H9 (cell line): ENCODE measurements at regions not wholly inside any gene's neighbourhood (a gene's known extent, or its start where the extent isn't known, plus 50 kb on each side); places are given as distances from the start of the nearest gene placed in this dataset.

Experiments used
- DNase-seq: peaks from one replicate; pipeline ENCODE4 v3.0.0-alpha.2; 2017
- H2AFZ ChIP-seq: one replicate; pipeline ENCODE4 v1.6.1; 2013; ENCODE audit warnings: mild to moderate bottlenecking, low read length, control low read depth, moderate library complexity
- H2AK5ac ChIP-seq: 2 replicates; pipeline ENCODE4 v1.6.1; 2013; ENCODE audit warnings: low read length, control low read depth, mixed read lengths; ENCODE audit not compliant: insufficient read length
- H2BK120ac ChIP-seq: one replicate; pipeline ENCODE4 v1.6.1; 2013; ENCODE audit warnings: low read depth, mild to moderate bottlenecking, low read length, control low read depth, inconsistent platforms; ENCODE audit not compliant: poor library complexity, severe bottlenecking
- H2BK12ac ChIP-seq: 2 replicates; pipeline ENCODE4 v1.6.1; 2013; ENCODE audit warnings: low read length, control low read depth, mixed read lengths, low read depth; ENCODE audit not compliant: insufficient read length
- H2BK15ac ChIP-seq: 2 replicates; pipeline ENCODE4 v1.6.1; 2013; ENCODE audit warnings: low read depth, low read length, control low read depth
- H2BK20ac ChIP-seq: one replicate; pipeline ENCODE4 v1.6.1; 2013; ENCODE audit warnings: low read depth, mild to moderate bottlenecking, low read length, control low read depth, inconsistent platforms; ENCODE audit not compliant: poor library complexity, severe bottlenecking
- H2BK5ac ChIP-seq: 2 replicates; pipeline ENCODE4 v1.6.1; 2013; ENCODE audit warnings: low read length, control low read depth, mixed read lengths; ENCODE audit not compliant: insufficient read length
- H3K14ac ChIP-seq: 2 replicates; pipeline ENCODE4 v1.6.1; 2013; ENCODE audit warnings: low read length, control low read depth; ENCODE audit not compliant: insufficient read depth
- H3K18ac ChIP-seq: 2 replicates; pipeline ENCODE4 v1.6.1; 2013; ENCODE audit warnings: low read depth, mild to moderate bottlenecking, mixed read lengths, low read length, control low read depth; ENCODE audit not compliant: insufficient read length
- H3K23ac ChIP-seq: 2 replicates; pipeline ENCODE4 v1.6.1; 2013; ENCODE audit warnings: low read length, control low read depth, mixed read lengths, low read depth; ENCODE audit not compliant: insufficient read length
- H3K23me2 ChIP-seq: 2 replicates; pipeline ENCODE4 v1.6.1; 2013; ENCODE audit warnings: low read depth, mild to moderate bottlenecking, mixed read lengths, low read length, control low read depth; ENCODE audit not compliant: insufficient read length, poor library complexity, severe bottlenecking
- H3K27ac ChIP-seq: 2 replicates; pipeline ENCODE4 v1.5.1; 2013; ENCODE audit warnings: low read length, control low read depth, mixed read lengths, low read depth; ENCODE audit not compliant: insufficient read length
- H3K27me3 ChIP-seq: 2 replicates; pipeline ENCODE4 v1.6.1; 2013; ENCODE audit warnings: low read length, control low read depth, inconsistent platforms; ENCODE audit not compliant: insufficient read depth
- H3K4ac ChIP-seq: 2 replicates; pipeline ENCODE4 v1.6.1; 2013; ENCODE audit warnings: low read depth, mild to moderate bottlenecking, control low read depth, inconsistent platforms, low read length, moderate library complexity
- H3K4me1 ChIP-seq: 2 replicates; pipeline ENCODE4 v1.6.1; 2013; ENCODE audit warnings: low read length, control low read depth, inconsistent platforms; ENCODE audit not compliant: insufficient read depth
- H3K4me2 ChIP-seq: 2 replicates; pipeline ENCODE4 v1.6.1; 2013; ENCODE audit warnings: low read length, control low read depth, mixed read lengths; ENCODE audit not compliant: insufficient read length, insufficient read depth
- H3K56ac ChIP-seq: 2 replicates; pipeline ENCODE4 v1.6.1; 2013; ENCODE audit warnings: low read depth, mild to moderate bottlenecking, mixed read lengths, low read length, control low read depth; ENCODE audit not compliant: insufficient read length
- H3K79me1 ChIP-seq: 2 replicates; pipeline ENCODE4 v1.6.1; 2013; ENCODE audit warnings: low read depth, mild to moderate bottlenecking, moderate library complexity, low read length, control low read depth, inconsistent platforms; ENCODE audit not compliant: insufficient read depth, poor library complexity, severe bottlenecking
- H3K79me2 ChIP-seq: 2 replicates; pipeline ENCODE4 v1.6.1; 2013; ENCODE audit warnings: low read length, control low read depth, inconsistent platforms; ENCODE audit not compliant: insufficient read depth
- H3K9ac ChIP-seq: 2 replicates; pipeline ENCODE4 v1.6.1; 2013; ENCODE audit warnings: low read length, control low read depth, mixed read lengths; ENCODE audit not compliant: insufficient read length; ENCODE audit errors: extremely low read depth
- H3K9me3 ChIP-seq: one replicate; pipeline ENCODE4 v1.6.1; 2013; ENCODE audit warnings: low read depth, low read length, inconsistent platforms; ENCODE audit not compliant: control insufficient read depth
- H3T11ph ChIP-seq: one replicate; pipeline ENCODE4 v1.6.1; 2013; ENCODE audit warnings: mild to moderate bottlenecking, low read length, control low read depth, inconsistent platforms
- H4K20me1 ChIP-seq: one replicate; pipeline ENCODE4 v1.6.1; 2013; ENCODE audit not compliant: control insufficient read depth, insufficient read length, insufficient read depth
- H4K5ac ChIP-seq: 2 replicates; pipeline ENCODE4 v1.6.1; 2013; ENCODE audit warnings: low read depth, mild to moderate bottlenecking, mixed read lengths, low read length, control low read depth; ENCODE audit not compliant: insufficient read length
- H4K8ac ChIP-seq: replicated peaks from 2 replicates; pipeline ENCODE4 v1.6.1; 2013; ENCODE audit warnings: low read length, control low read depth, mixed read lengths, low read depth; ENCODE audit not compliant: insufficient read length
- H4K91ac ChIP-seq: 2 replicates; pipeline ENCODE4 v1.6.1; 2013; ENCODE audit warnings: low read depth, mild to moderate bottlenecking, moderate library complexity, mixed read lengths, low read length, control low read depth; ENCODE audit not compliant: insufficient read length
- H3K27ac Mint-ChIP-seq, 3 experiments: 2 replicates in 2 of 3; 3 replicates in 1 of 3; pipeline ENCODE4 v1.8.0; 2020 to 2021; ENCODE audit warnings: mixed read lengths in 3 of 3, mild to moderate bottlenecking in 1 of 3, moderate library complexity in 1 of 3
- H3K27me3 Mint-ChIP-seq: 2 replicates; pipeline ENCODE4 v1.8.0; 2021; ENCODE audit warnings: low read depth, mild to moderate bottlenecking, moderate library complexity, mixed read lengths
- H3K36me3 Mint-ChIP-seq, 3 experiments: 2 replicates in 2 of 3; 3 replicates in 1 of 3; pipeline ENCODE4 v1.8.0; 2020 to 2021; ENCODE audit warnings: low read depth in 3 of 3, mixed read lengths in 3 of 3; ENCODE audit not compliant: insufficient read depth in 1 of 3
- H3K4me1 Mint-ChIP-seq, 2 experiments: 2 replicates each; pipeline ENCODE4 v1.8.0; 2020; ENCODE audit warnings: mixed read lengths in 2 of 2
- H3K4me3 Mint-ChIP-seq, 2 experiments: 2 replicates in 1 of 2; 3 replicates in 1 of 2; pipeline ENCODE4 v1.8.0; 2020 to 2021; ENCODE audit warnings: mild to moderate bottlenecking in 2 of 2, mixed read lengths in 2 of 2, moderate library complexity in 1 of 2
- H3K9me3 Mint-ChIP-seq, 2 experiments: 2 replicates in 1 of 2; 3 replicates in 1 of 2; pipeline ENCODE4 v1.8.0; 2020; ENCODE audit warnings: mild to moderate bottlenecking in 2 of 2, mixed read lengths in 2 of 2, moderate library complexity in 1 of 2
- CTCF ChIP-seq: fragments of 200-600 bp; sonication (generic); conservative IDR thresholded peaks from 3 replicates; pipeline ENCODE4 v1.8.0; 2021; ENCODE audit warnings: antibody characterized with exemption, mild to moderate bottlenecking
- WGBS: extraction: QIAGEN DNeasy Blood & Tissue Kit; methylation state at CpG from one replicate; pipeline ENCODE4 v1.1.7; 2013; ENCODE audit warnings: missing lambda C conversion rate, low lambda C conversion rate, mixed read lengths; ENCODE audit not compliant: insufficient read length; ENCODE audit errors: extremely low coverage; 5-methylcytosine and 5-hydroxymethylcytosine counted together

GRCh38 chr7:21131897-21132296 lies 296.0 kb upstream of the SP4 start:
- peaks cover 3% of the 10 kb centered on the region; the same call in 1 of the 2 replicates for H3K27me3 Mint-ChIP-seq
- H3K4me1 Mint-ChIP-seq, result peaks cover 26 to 27% of the 10 kb centered on the region in 2 experiments
- H2BK15ac ChIP-seq, result no peak overlapping the region
- no peak overlapping the region for H2BK120ac ChIP-seq
- no peak for DNase-seq
- no peak overlapping the region for H2BK20ac ChIP-seq
- no peak overlapping the region for H3K4me3 Mint-ChIP-seq
- no peak overlapping the region for H3K4me2 ChIP-seq
- H2AK5ac ChIP-seq, result no peak overlapping the region
- no peak overlapping the region for H4K8ac ChIP-seq
- H3K18ac ChIP-seq, result no peak overlapping the region
- H3K23ac ChIP-seq, result no peak overlapping the region
- H3T11ph ChIP-seq, result no peak overlapping the region
- no peak overlapping the region for H4K91ac ChIP-seq
- H4K20me1 ChIP-seq, result no peaks in the 10 kb centered on the region
- no peaks in the 10 kb centered on the region for H3K79me1 ChIP-seq
- H3K9me3 Mint-ChIP-seq, result no peaks in the 10 kb centered on the region; a peak in 1 of 5 replicates
- H2AFZ ChIP-seq, result no peak overlapping the region
- H4K5ac ChIP-seq, result no peak overlapping the region
- no peaks in the 10 kb centered on the region for H3K79me2 ChIP-seq
- H3K27ac Mint-ChIP-seq, result no peak overlapping the region
- H3K27me3 ChIP-seq, result no peaks in the 10 kb centered on the region
- H2BK12ac ChIP-seq, result no peak overlapping the region
- H3K14ac ChIP-seq, result no peak overlapping the region
- TF ChIP-seq CTCF, result no peak
- H2BK5ac ChIP-seq, result no peak overlapping the region
- H3K4me1 ChIP-seq, result peaks cover 6% of the 10 kb centered on the region; the same call in 1 of the 2 replicates
- no peak overlapping the region for H3K9ac ChIP-seq
- no peak overlapping the region for H3K27ac ChIP-seq
- H3K36me3 Mint-ChIP-seq, result no peaks in the 10 kb centered on the region; a peak in 1 of 7 replicates
- no peak overlapping the region for H3K4ac ChIP-seq
- H3K23me2 ChIP-seq, result no peaks in the 10 kb centered on the region
- no peak overlapping the region for H3K56ac ChIP-seq
- WGBS, result no CpG with 5 or more reads among the region's 1 CpG
- H3K9me3 ChIP-seq, result no peaks in the 10 kb centered on the region
